ENCODE measurements at regions not wholly inside any gene's neighbourhood (a gene's known extent, or its start where the extent isn't known, plus 50 kb on each side); places are given as distances from the start of the nearest gene placed in this dataset.

- no peak for DNase-seq
Measured at GRCh38 chr9:94159069-94159939, 75.0 kb downstream of the PTPDC1 start.

- DNase-seq = no peak
Measured at GRCh38 chr9:94160594-94161501, 76.6 kb downstream of the PTPDC1 start.

- DNase-seq = no peak
Measured at GRCh38 chr9:94161673-94162072, 77.4 kb downstream of the PTPDC1 start.

GRCh38 chr9:94164806-94165549, 80.7 kb downstream of the PTPDC1 start:
- no peak for DNase-seq

- DNase-seq = peak; percentile 99
Measured at GRCh38 chr9:94165592-94166235, 81.5 kb downstream of the PTPDC1 start.

- DNase-seq = peak; percentile 100
Measured at GRCh38 chr9:94166236-94166975, 82.1 kb downstream of the PTPDC1 start.

- no peak for DNase-seq
Measured at GRCh38 chr9:94166976-94167346, 82.7 kb downstream of the PTPDC1 start.

- no peak for DNase-seq
Measured at GRCh38 chr9:94167376-94167890, 83.2 kb downstream of the PTPDC1 start.

- peak; percentile 35 for DNase-seq
Measured at GRCh38 chr9:94168203-94169000, 84.1 kb downstream of the PTPDC1 start.

- DNase-seq = no peak
Measured at GRCh38 chr9:94169968-94170367, 85.7 kb downstream of the PTPDC1 start.

GRCh38 chr9:94173632-94174031, 85.5 kb upstream of the ZNF169 start:
- no peak for DNase-seq

- no peak for DNase-seq
Measured at GRCh38 chr9:94174164-94174563, 84.9 kb upstream of the ZNF169 start.

- DNase-seq = no peak
Measured at GRCh38 chr9:94175669-94176068, 83.4 kb upstream of the ZNF169 start.

- DNase-seq = no peak
Measured at GRCh38 chr9:94176608-94177007, 82.5 kb upstream of the ZNF169 start.

GRCh38 chr9:94178927-94179326, 80.2 kb upstream of the ZNF169 start:
- no peak for DNase-seq

- no peak for DNase-seq
Measured at GRCh38 chr9:94181408-94182181, 77.5 kb upstream of the ZNF169 start.

GRCh38 chr9:94182532-94182931, 76.6 kb upstream of the ZNF169 start:
- DNase-seq = no peak

- DNase-seq = no peak
Measured at GRCh38 chr9:94183240-94183999, 75.7 kb upstream of the ZNF169 start.

GRCh38 chr9:94188246-94188645, 70.9 kb upstream of the ZNF169 start:
- DNase-seq = no peak

Data from EL (cell line).